Fibroblast of skin of right quadriceps (primary cell): ENCODE measurements at regions not wholly inside any gene's neighbourhood (a gene's known extent, or its start where the extent isn't known, plus 50 kb on each side); places are given as distances from the start of the nearest gene placed in this dataset.
A peak's percentile ranks its signal among the peaks of the same experiment; 100 is the strongest.
"Not testable (repeated sequence)": the region's sequence is repeated elsewhere in the genome, so short reads cannot be mapped to it uniquely, and the experiment has no call there.

Source experiments
- DNase-seq: peaks from one replicate; pipeline ENCODE4 v3.0.0-alpha.2; 2013

- DNase-seq, result peak; percentile 54
Measured at GRCh38 chr1:121443001-121443540, 258.3 kb downstream of the SRGAP2C start.

- DNase-seq, result no peak
Measured at GRCh38 chr1:121444096-121444495, 259.3 kb downstream of the SRGAP2C start.

GRCh38 chr1:121445679-121446078, 260.9 kb downstream of the SRGAP2C start:
- DNase-seq, result no peak

- DNase-seq, result not testable (repeated sequence)
Measured at GRCh38 chr1:121447280-121447923, 262.6 kb downstream of the SRGAP2C start.

GRCh38 chr1:121448064-121448463, 263.3 kb downstream of the SRGAP2C start:
- DNase-seq, result not testable (repeated sequence)

- no peak for DNase-seq
Measured at GRCh38 chr1:121448851-121449250, 264.1 kb downstream of the SRGAP2C start.

- no peak for DNase-seq
Measured at GRCh38 chr1:121452484-121452883, 267.7 kb downstream of the SRGAP2C start.

GRCh38 chr1:121458291-121459048, 273.7 kb downstream of the SRGAP2C start:
- DNase-seq, result no peak

- DNase-seq, result no peak
Measured at GRCh38 chr1:121459235-121459634, 274.5 kb downstream of the SRGAP2C start.

GRCh38 chr1:121469395-121469794, 284.6 kb downstream of the SRGAP2C start:
- not testable (repeated sequence) for DNase-seq

- DNase-seq, result not testable (repeated sequence)
Measured at GRCh38 chr1:121470401-121470800, 285.6 kb downstream of the SRGAP2C start.

- no peak for DNase-seq
Measured at GRCh38 chr1:121471523-121471922, 286.7 kb downstream of the SRGAP2C start.

- DNase-seq, result no peak
Measured at GRCh38 chr1:121472017-121472416, 287.2 kb downstream of the SRGAP2C start.

- DNase-seq, result no peak
Measured at GRCh38 chr1:121483234-121483633, 298.5 kb downstream of the SRGAP2C start.

GRCh38 chr1:121483961-121484424, 299.2 kb downstream of the SRGAP2C start:
- DNase-seq, result peak; percentile 88

- not testable (repeated sequence) for DNase-seq
Measured at GRCh38 chr1:121494796-121495195, 310.0 kb downstream of the SRGAP2C start.

- not testable (repeated sequence) for DNase-seq
Measured at GRCh38 chr1:121511455-121511854, 326.7 kb downstream of the SRGAP2C start.

- DNase-seq, result not testable (repeated sequence)
Measured at GRCh38 chr1:121511876-121512275, 327.1 kb downstream of the SRGAP2C start.

- no peak for DNase-seq
Measured at GRCh38 chr1:121515235-121515634, 330.5 kb downstream of the SRGAP2C start.

- DNase-seq, result no peak
Measured at GRCh38 chr1:121516234-121516967, 331.6 kb downstream of the SRGAP2C start.

GRCh38 chr1:121517586-121518230, 332.9 kb downstream of the SRGAP2C start:
- DNase-seq, result no peak

GRCh38 chr1:121518726-121519041, 333.9 kb downstream of the SRGAP2C start:
- DNase-seq, result no peak
